IMR-90 (cell line): ENCODE measurements at regions not wholly inside any gene's neighbourhood (a gene's known extent, or its start where the extent isn't known, plus 50 kb on each side); places are given as distances from the start of the nearest gene placed in this dataset.

ENCODE experiments used
- ATAC-seq: fragments of 200-7000 bp; cut with Tn5 transposase; 2 replicates; pipeline ENCODE4 v1.9.1; 2020; ENCODE audit warnings: low read depth, mild to moderate bottlenecking, moderate library complexity
- BruUV-seq: library from RNA; stranded (reverse); fragments of 400-500 nt; replicated peaks from 2 replicates; lab custom pipeline; 2021; lab: Mats Ljungman, UMichigan
- CTCF ChIA-PET: fragments of 300-600 bp; formaldehyde crosslinking; extraction: SDS; loops from one replicate; lab custom pipeline; 2021; ENCODE audit warnings: antibody characterized with exemption; lab: Yijun Ruan, JAX
- POLR2A ChIA-PET: fragments of 300-600 bp; sonication (Branson Sonifier 250); formaldehyde crosslinking; loops from one replicate; lab custom pipeline; 2022; ENCODE audit warnings: antibody characterized with exemption; ENCODE audit not compliant: unreplicated experiment; lab: Charles Lee
- DNase-seq: peaks from one replicate; pipeline ENCODE4 v3.0.0; 2013
- H2AFZ ChIP-seq: replicated peaks from 2 replicates; pipeline ENCODE3; 2013; ENCODE audit warnings: low read length, mild to moderate bottlenecking; ENCODE audit not compliant: poor library complexity
- H2AK5ac ChIP-seq: 2 replicates; pipeline ENCODE4 v1.6.1; 2013; ENCODE audit warnings: low read depth, low read length, inconsistent platforms
- H2AK9ac ChIP-seq: replicated peaks from 2 replicates; pipeline ENCODE3; 2013; ENCODE audit warnings: mild to moderate bottlenecking, low read depth, low read length, moderate library complexity; ENCODE audit not compliant: poor library complexity
- H2BK120ac ChIP-seq: 2 replicates; pipeline ENCODE4 v1.6.1; 2013; ENCODE audit warnings: low read depth, low read length, inconsistent platforms
- H2BK15ac ChIP-seq: 3 replicates; pipeline ENCODE4 v1.6.1; 2013; ENCODE audit warnings: low read depth, low read length, inconsistent platforms
- H2BK20ac ChIP-seq: 2 replicates; pipeline ENCODE4 v1.6.1; 2013; ENCODE audit warnings: low read depth, mild to moderate bottlenecking, inconsistent platforms, low read length, moderate library complexity
- H2BK5ac ChIP-seq: 2 replicates; pipeline ENCODE4 v1.6.1; 2013; ENCODE audit warnings: mild to moderate bottlenecking, low read depth, low read length, inconsistent platforms; ENCODE audit not compliant: poor library complexity, severe bottlenecking
- H3K14ac ChIP-seq: replicated peaks from 2 replicates; pipeline ENCODE4 v1.6.1; 2013; ENCODE audit warnings: low read depth, low read length, inconsistent platforms
- H3K18ac ChIP-seq: 2 replicates; pipeline ENCODE4 v1.6.1; 2013; ENCODE audit warnings: low read depth, low read length, control low read depth
- H3K23ac ChIP-seq: 2 replicates; pipeline ENCODE4 v1.6.1; 2013; ENCODE audit warnings: low read depth, low read length, inconsistent platforms
- H3K27ac ChIP-seq: 2 replicates; pipeline ENCODE4 v1.5.1; 2013; ENCODE audit warnings: mild to moderate bottlenecking, control low read depth, low read length; ENCODE audit not compliant: insufficient read depth
- H3K27me3 ChIP-seq: 2 replicates; pipeline ENCODE4 v1.6.1; 2013; ENCODE audit warnings: low read length; ENCODE audit not compliant: control insufficient read depth, insufficient read depth
- H3K36me3 ChIP-seq: 2 replicates; pipeline ENCODE4 v1.6.1; 2013; ENCODE audit warnings: low read length, mixed read lengths; ENCODE audit not compliant: control insufficient read depth, insufficient read depth
- H3K4ac ChIP-seq: 2 replicates; pipeline ENCODE4 v1.6.1; 2013; ENCODE audit warnings: low read depth, low read length, inconsistent platforms
- H3K4me1 ChIP-seq: 2 replicates; pipeline ENCODE4 v1.6.1; 2013; ENCODE audit warnings: low read length, mixed read lengths; ENCODE audit not compliant: control insufficient read depth, insufficient read depth
- H3K4me2 ChIP-seq: 2 replicates; pipeline ENCODE4 v1.6.1; 2013; ENCODE audit warnings: low read depth, mild to moderate bottlenecking, control low read depth, low read length, moderate library complexity
- H3K4me3 ChIP-seq: 2 replicates; pipeline ENCODE4 v1.5.1; 2013; ENCODE audit warnings: low read depth, mild to moderate bottlenecking, control low read depth, low read length, moderate library complexity; ENCODE audit not compliant: insufficient read depth
- H3K56ac ChIP-seq: 2 replicates; pipeline ENCODE4 v1.6.1; 2013; ENCODE audit warnings: low read length, inconsistent platforms; ENCODE audit not compliant: insufficient read depth; ENCODE audit errors: extremely low read depth
- H3K79me1 ChIP-seq, 2 experiments: 2 replicates each; pipeline ENCODE4 v1.6.1; 2013; ENCODE audit warnings: low read length in 2 of 2, inconsistent platforms in 1 of 2, low read depth in 1 of 2
- H3K9ac ChIP-seq: 2 replicates; pipeline ENCODE4 v1.6.1; 2013; ENCODE audit warnings: low read depth, low read length, control low read depth
- H3K9me1 ChIP-seq: 2 replicates; pipeline ENCODE4 v1.6.1; 2013; ENCODE audit warnings: low read length, inconsistent platforms; ENCODE audit not compliant: insufficient read depth
- H3K9me3 ChIP-seq: 2 replicates; pipeline ENCODE4 v1.6.1; 2013; ENCODE audit warnings: low read length; ENCODE audit not compliant: control insufficient read depth, insufficient read depth
- H4K20me1 ChIP-seq: 2 replicates; pipeline ENCODE4 v1.6.1; 2013; ENCODE audit warnings: low read length, inconsistent platforms; ENCODE audit not compliant: insufficient read depth
- H4K5ac ChIP-seq: 2 replicates; pipeline ENCODE4 v1.6.1; 2013; ENCODE audit warnings: mild to moderate bottlenecking, low read depth, low read length, control low read depth
- H4K8ac ChIP-seq, 2 experiments: 2 replicates each; pipeline ENCODE4 v1.6.1; 2013; ENCODE audit warnings: low read depth in 2 of 2, low read length in 2 of 2, control low read depth in 1 of 2, inconsistent platforms in 1 of 2
- H4K91ac ChIP-seq: 2 replicates; pipeline ENCODE4 v1.6.1; 2013; ENCODE audit warnings: low read depth, low read length, inconsistent platforms; ENCODE audit not compliant: insufficient read depth
- BHLHE40 ChIP-seq: fragments of 150-350 bp; IDR thresholded peaks from 2 replicates; pipeline ENCODE4 v1.6.1; 2016; ENCODE audit warnings: mild to moderate bottlenecking, low read depth, low read length
- CEBPB ChIP-seq: IDR thresholded peaks from 2 replicates; pipeline ENCODE4 v1.6.1; 2012; ENCODE audit warnings: low read depth, low read length, improper control_type of control experiment
- CHD1 ChIP-seq: IDR thresholded peaks from 2 replicates; pipeline ENCODE4 v1.6.1; 2012; ENCODE audit warnings: low read depth, low read length, improper control_type of control experiment
- CTCF ChIP-seq: conservative IDR thresholded peaks from 2 replicates; pipeline ENCODE4 v1.5.1; 2012; ENCODE audit warnings: mild to moderate bottlenecking, low read depth, low read length, improper control_type of control experiment
- ELK1 ChIP-seq: fragments of 150-350 bp; IDR thresholded peaks from 2 replicates; pipeline ENCODE4 v1.6.1; 2016; ENCODE audit warnings: low read depth, mild to moderate bottlenecking, low read length, moderate library complexity, borderline replicate concordance
- FOS ChIP-seq: fragments of 150-350 bp; IDR thresholded peaks from 2 replicates; pipeline ENCODE4 v1.6.1; 2016; ENCODE audit warnings: low read depth, low read length
- MAFK ChIP-seq: IDR thresholded peaks from 2 replicates; pipeline ENCODE4 v1.6.1; 2012; ENCODE audit warnings: low read depth, low read length, improper control_type of control experiment
- MAZ ChIP-seq: IDR thresholded peaks from 2 replicates; pipeline ENCODE4 v1.6.1; 2012; ENCODE audit warnings: low read depth, mild to moderate bottlenecking, low read length, improper control_type of control experiment, moderate library complexity, borderline replicate concordance
- MXI1 ChIP-seq: IDR thresholded peaks from 2 replicates; pipeline ENCODE4 v1.6.1; 2012; ENCODE audit warnings: low read depth, mild to moderate bottlenecking, low read length, moderate library complexity, borderline replicate concordance
- NFE2L2 ChIP-seq: fragments of 150-350 bp; IDR thresholded peaks from 2 replicates; pipeline ENCODE4 v1.6.1; 2016; ENCODE audit warnings: low read depth, mild to moderate bottlenecking, low read length
- POLR2A ChIP-seq: IDR thresholded peaks from 2 replicates; pipeline ENCODE4 v1.6.1; 2012; ENCODE audit warnings: mild to moderate bottlenecking, low read depth, low read length
- RAD21 ChIP-seq: IDR thresholded peaks from 2 replicates; pipeline ENCODE4 v1.6.1; 2012; ENCODE audit warnings: low read length, improper control_type of control experiment
- RCOR1 ChIP-seq: IDR thresholded peaks from 2 replicates; pipeline ENCODE4 v1.6.1; 2012; ENCODE audit warnings: mild to moderate bottlenecking, low read length, improper control_type of control experiment; ENCODE audit not compliant: insufficient replicate concordance
- RFX5 ChIP-seq: IDR thresholded peaks from 2 replicates; pipeline ENCODE4 v1.8.0; 2012; ENCODE audit warnings: low read depth, mild to moderate bottlenecking, low read length, moderate library complexity
- SMC3 ChIP-seq: fragments of 150-350 bp; IDR thresholded peaks from 2 replicates; pipeline ENCODE4 v1.6.1; 2016; ENCODE audit warnings: low read depth, mild to moderate bottlenecking, antibody characterized with exemption, low read length, moderate library complexity
- USF2 ChIP-seq: fragments of 150-350 bp; IDR thresholded peaks from 2 replicates; pipeline ENCODE4 v1.6.1; 2017; ENCODE audit warnings: mild to moderate bottlenecking, antibody characterized with exemption, low read length, low read depth
- WGBS, 2 experiments: methylation state at CpG; one replicate each; pipeline versions ENCODE4 v1.1.5 to v1.1.7; 2013; ENCODE audit warnings: missing lambda C conversion rate in 2 of 2; ENCODE audit not compliant: insufficient read length in 1 of 2; ENCODE audit errors: extremely low coverage in 2 of 2; 5-methylcytosine and 5-hydroxymethylcytosine counted together
- dilution Hi-C: fragments of 300-500 bp; cut with HindIII; formaldehyde crosslinking; loops from one replicate; pipeline ENCODE4 v1.14.3; 2018; ENCODE audit warnings: low sequenced_read_pairs; ENCODE audit not compliant: unreplicated experiment
- in situ Hi-C: fragments of 300-500 bp; cut with MboI; formaldehyde crosslinking; loops from 3 replicates; pipeline ENCODE4 v1.14.3; 2019; ENCODE audit warnings: low sequenced_read_pairs, inconsistent platforms, mixed read lengths
- intact Hi-C: fragments of 100-400 bp; cut with micrococcal nuclease; formaldehyde crosslinking; loops from 2 replicates; pipeline ENCODE4 v1.10.0; 2022

GRCh38 chr7:4338556-4338955 lies 343.5 kb upstream of the FOXK1 start:
- H3K9ac ChIP-seq, result no peak overlapping the region
- peaks cover 25% of the 10 kb centered on the region for H3K9me3 ChIP-seq
- H3K4me1 ChIP-seq, result no peaks in the 10 kb centered on the region
- no peak overlapping the region for H4K8ac ChIP-seq
- no peak overlapping the region for H3K18ac ChIP-seq
- 30% methylated on average over 2 of the region's 7 CpGs; no CpG with 5 or more reads in 1 of the 2 experiments for WGBS, 2 experiments
- no peak overlapping the region for H2AFZ ChIP-seq
- no peak overlapping the region for H2AK5ac ChIP-seq
- no peaks in the 10 kb centered on the region for H4K20me1 ChIP-seq
- H4K5ac ChIP-seq, result no peak overlapping the region
- ChIA-PET POLR2A (no interaction called here), CTCF (no interaction called here)
- TF ChIP-seq CEBPB (no peak), POLR2A (no peak), BHLHE40 (no peak), ELK1 (no peak), RAD21 (no peak), CHD1 (no peak), MAFK (no peak), RFX5 (no peak), RCOR1 (no peak), CTCF (no peak), USF2 (no peak), NFE2L2 (no peak), SMC3 (no peak), MAZ (no peak), FOS (no peak), MXI1 (no peak)
- dilution Hi-C loops (no loop called here), intact Hi-C loops (no loop called here), in situ Hi-C loops (no loop called here)
- DNase-seq (no peak), ATAC-seq (no peak)
- no peaks in the 10 kb centered on the region for H3K36me3 ChIP-seq
- no peak overlapping the region for H3K27ac ChIP-seq
- H3K9me1 ChIP-seq, result no peaks in the 10 kb centered on the region
- H2BK5ac ChIP-seq, result no peak overlapping the region
- H2BK15ac ChIP-seq, result no peak overlapping the region
- H3K14ac ChIP-seq, result no peak overlapping the region
- H3K56ac ChIP-seq, result no peak overlapping the region
- H2BK20ac ChIP-seq, result no peak overlapping the region
- no peak overlapping the region for H3K23ac ChIP-seq
- no peak overlapping the region for H4K91ac ChIP-seq
- BruUV-seq, result no TSS peak
- H2BK120ac ChIP-seq, result no peak overlapping the region
- no peaks in the 10 kb centered on the region for H3K27me3 ChIP-seq
- no peak overlapping the region for H3K4me2 ChIP-seq
- no peak overlapping the region for H3K4ac ChIP-seq
- no peak overlapping the region for H3K4me3 ChIP-seq
- H3K79me1 ChIP-seq, result no peaks in the 10 kb centered on the region
- H2AK9ac ChIP-seq, result no peak overlapping the region
